PC-3 (cell line): ENCODE measurements at regions not wholly inside any gene's neighbourhood (a gene's known extent, or its start where the extent isn't known, plus 50 kb on each side); places are given as distances from the start of the nearest gene placed in this dataset.

Experiments
- ATAC-seq: fragments of 200-7000 bp; cut with Tn5 transposase; 2 replicates; pipeline ENCODE4 v1.9.1; 2020; ENCODE audit warnings: mild to moderate bottlenecking, moderate library complexity
- BruUV-seq: library from RNA; stranded (reverse); fragments of 400-500 nt; replicated peaks from 2 replicates; lab custom pipeline; 2021; lab: Mats Ljungman, UMichigan
- CTCF ChIA-PET: fragments of 300-600 bp; sonication (Branson Sonifier 250); formaldehyde crosslinking; loops from one replicate; lab custom pipeline; 2022; ENCODE audit warnings: antibody characterized with exemption; lab: Charles Lee
- POLR2A ChIA-PET: fragments of 300-600 bp; sonication (Branson Sonifier 250); formaldehyde crosslinking; loops from one replicate; lab custom pipeline; 2022; ENCODE audit warnings: antibody characterized with exemption; ENCODE audit not compliant: unreplicated experiment; lab: Charles Lee
- DNase-seq: peaks from one replicate; pipeline ENCODE4 v3.0.0-alpha.2; 2015
- H2AFZ ChIP-seq: fragments of 300-600 bp; sonication (generic); 2 replicates; pipeline ENCODE4 v1.6.0; 2016; ENCODE audit warnings: antibody characterized with exemption, low read length
- H3F3A ChIP-seq: fragments of 300-600 bp; sonication (generic); one replicate; pipeline ENCODE4 v1.6.0; 2017; ENCODE audit warnings: antibody characterized with exemption, low read length, control low read depth, mild to moderate bottlenecking; ENCODE audit not compliant: unreplicated experiment
- H3K27ac ChIP-seq: fragments of 300-600 bp; sonication (generic); 2 replicates; pipeline ENCODE4 v1.5.1; 2016; ENCODE audit warnings: mild to moderate bottlenecking, low read length
- H3K27me3 ChIP-seq: fragments of 300-600 bp; sonication (generic); 2 replicates; pipeline ENCODE4 v1.6.1; 2016; ENCODE audit warnings: low read length, mixed read lengths
- H3K36me3 ChIP-seq: fragments of 300-600 bp; sonication (generic); 2 replicates; pipeline ENCODE4 v1.6.1; 2016; ENCODE audit warnings: low read depth, mixed run types, low read length, mixed read lengths
- H3K4me1 ChIP-seq: fragments of 300-600 bp; sonication (generic); 2 replicates; pipeline ENCODE4 v1.5.1; 2016; ENCODE audit warnings: low read length; ENCODE audit not compliant: insufficient read depth
- H3K4me2 ChIP-seq: fragments of 300-600 bp; sonication (generic); 2 replicates; pipeline ENCODE4 v1.6.0; 2016; ENCODE audit warnings: low read length
- H3K4me3 ChIP-seq: fragments of 300-600 bp; sonication (generic); 2 replicates; pipeline ENCODE4 v1.5.1; 2016; ENCODE audit warnings: mild to moderate bottlenecking, low read length, mixed read lengths
- H3K79me2 ChIP-seq: fragments of 300-600 bp; sonication (generic); 2 replicates; pipeline ENCODE4 v1.6.1; 2017; ENCODE audit warnings: low read length, mixed read lengths
- H3K9ac ChIP-seq: fragments of 300-600 bp; sonication (generic); 2 replicates; pipeline ENCODE4 v1.6.0; 2016; ENCODE audit warnings: mild to moderate bottlenecking, low read length
- H3K9me2 ChIP-seq: fragments of 300-600 bp; sonication (generic); replicated peaks from 2 replicates; pipeline ENCODE4 v1.6.1; 2016; ENCODE audit warnings: mixed run types, low read length, mixed read lengths
- H3K9me3 ChIP-seq: fragments of 300-600 bp; sonication (generic); 2 replicates; pipeline ENCODE4 v1.6.1; 2016; ENCODE audit warnings: low read length, mixed read lengths
- H4K20me1 ChIP-seq: fragments of 300-600 bp; sonication (generic); 2 replicates; pipeline ENCODE4 v1.6.1; 2016; ENCODE audit warnings: low read length, mixed read lengths
- EZH2 ChIP-seq: fragments of 300-600 bp; sonication (generic); IDR thresholded peaks from one replicate; pipeline ENCODE4 v1.6.1; 2017; ENCODE audit warnings: antibody characterized with exemption, mild to moderate bottlenecking, low read length; ENCODE audit not compliant: unreplicated experiment
- EZH2phosphoT487 ChIP-seq: fragments of 300-600 bp; sonication (generic); IDR thresholded peaks from 2 replicates; pipeline ENCODE4 v1.6.1; 2018; ENCODE audit warnings: mild to moderate bottlenecking, antibody characterized with exemption, low read length, borderline replicate concordance
- intact Hi-C: fragments of 100-400 bp; cut with micrococcal nuclease; formaldehyde crosslinking; loops from 2 replicates; pipeline ENCODE4 v1.9.0; 2023
- TF ChIP-seq, protein P1 (sequence below): fragments of 300-600 bp; sonication (generic); conservative IDR thresholded peaks from 2 replicates; pipeline ENCODE4 v1.5.1; 2017; ENCODE audit warnings: antibody characterized with exemption, low read depth, mild to moderate bottlenecking, low read length

DNA sequence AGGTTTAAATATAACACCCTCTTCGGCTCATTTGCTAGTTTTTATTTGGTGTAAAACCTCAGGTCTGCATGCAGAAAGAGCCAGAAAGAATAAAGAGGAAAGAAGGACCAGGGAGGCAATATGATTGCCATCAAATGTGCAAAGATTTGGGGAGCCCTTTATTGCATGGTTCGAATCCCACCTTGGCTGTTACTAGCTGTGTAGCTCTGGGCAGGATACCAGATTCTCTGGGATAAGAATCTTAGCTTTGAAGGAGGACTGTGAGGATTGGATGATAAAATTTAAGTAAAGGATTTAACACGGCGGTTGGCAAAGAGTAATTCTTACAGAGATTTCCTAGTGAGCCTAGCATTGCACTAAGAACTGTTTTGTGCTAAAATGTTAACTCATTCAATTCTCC lies 510.2 kb upstream of the LCORL start:
- Histone ChIP-seq H3K79me2 (no peaks in the 10 kb centered on the region), H3K9me3 (no peaks in the 10 kb centered on the region), H3K4me3 (no peak overlapping the region), H3K9me2 (no peaks in the 10 kb centered on the region), H3K27me3 (peaks cover 6% of the 10 kb centered on the region; the same call in 1 of the 2 replicates), H2AFZ (no peak overlapping the region), H3K36me3 (no peaks in the 10 kb centered on the region), H4K20me1 (no peaks in the 10 kb centered on the region), H3K4me1 (no peaks in the 10 kb centered on the region), H3K27ac (no peak overlapping the region), H3K9ac (no peak overlapping the region), H3F3A (no peaks in the 10 kb centered on the region), H3K4me2 (no peak overlapping the region)
- POLR2A ChIA-PET: no interaction called here
- TF ChIP-seq EZH2phosphoT487 (no peak), EZH2 (no peak)
- TF ChIP-seq, protein P1, sequence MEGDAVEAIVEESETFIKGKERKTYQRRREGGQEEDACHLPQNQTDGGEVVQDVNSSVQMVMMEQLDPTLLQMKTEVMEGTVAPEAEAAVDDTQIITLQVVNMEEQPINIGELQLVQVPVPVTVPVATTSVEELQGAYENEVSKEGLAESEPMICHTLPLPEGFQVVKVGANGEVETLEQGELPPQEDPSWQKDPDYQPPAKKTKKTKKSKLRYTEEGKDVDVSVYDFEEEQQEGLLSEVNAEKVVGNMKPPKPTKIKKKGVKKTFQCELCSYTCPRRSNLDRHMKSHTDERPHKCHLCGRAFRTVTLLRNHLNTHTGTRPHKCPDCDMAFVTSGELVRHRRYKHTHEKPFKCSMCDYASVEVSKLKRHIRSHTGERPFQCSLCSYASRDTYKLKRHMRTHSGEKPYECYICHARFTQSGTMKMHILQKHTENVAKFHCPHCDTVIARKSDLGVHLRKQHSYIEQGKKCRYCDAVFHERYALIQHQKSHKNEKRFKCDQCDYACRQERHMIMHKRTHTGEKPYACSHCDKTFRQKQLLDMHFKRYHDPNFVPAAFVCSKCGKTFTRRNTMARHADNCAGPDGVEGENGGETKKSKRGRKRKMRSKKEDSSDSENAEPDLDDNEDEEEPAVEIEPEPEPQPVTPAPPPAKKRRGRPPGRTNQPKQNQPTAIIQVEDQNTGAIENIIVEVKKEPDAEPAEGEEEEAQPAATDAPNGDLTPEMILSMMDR: no peak
- no peak for ATAC-seq
- no TSS peak for BruUV-seq
- intact Hi-C loops: no loop called here
- CTCF ChIA-PET: no interaction called here
- DNase-seq: no peak

DNA sequence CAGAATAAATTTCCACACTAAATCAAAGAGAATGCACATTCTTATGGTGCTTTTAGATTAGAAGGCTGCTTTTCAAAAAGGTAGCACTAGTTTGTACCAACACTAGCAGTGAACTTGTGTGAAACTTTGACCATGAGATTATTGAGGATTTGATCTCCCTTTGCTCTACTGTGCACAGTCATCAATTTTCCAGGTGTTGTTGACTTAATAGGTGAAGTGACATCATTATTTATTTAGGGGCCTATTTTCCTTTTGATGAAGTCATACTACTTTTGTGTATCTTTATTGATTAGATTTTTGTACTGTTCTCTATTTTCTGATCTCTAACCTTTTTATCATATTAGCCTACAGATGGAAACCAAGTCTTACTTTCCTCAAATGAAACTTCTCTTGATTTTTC lies 507.9 kb upstream of the LCORL start:
- Histone ChIP-seq H4K20me1 (no peaks in the 10 kb centered on the region), H3K27me3 (peaks cover 6% of the 10 kb centered on the region; the same call in 1 of the 2 replicates), H3K4me3 (no peak overlapping the region), H3K27ac (no peak overlapping the region), H3F3A (no peaks in the 10 kb centered on the region), H3K9me3 (no peaks in the 10 kb centered on the region), H2AFZ (no peak overlapping the region), H3K79me2 (no peaks in the 10 kb centered on the region), H3K4me2 (no peak overlapping the region), H3K9me2 (no peaks in the 10 kb centered on the region), H3K9ac (no peak overlapping the region), H3K4me1 (no peaks in the 10 kb centered on the region), H3K36me3 (no peaks in the 10 kb centered on the region)
- ChIA-PET POLR2A (no interaction called here), CTCF (no interaction called here)
- TF ChIP-seq EZH2phosphoT487 (no peak), EZH2 (no peak)
- TF ChIP-seq, protein P1: no peak
- no peak for DNase-seq
- ATAC-seq: no peak
- intact Hi-C loops: no loop called here
- no TSS peak for BruUV-seq

DNA sequence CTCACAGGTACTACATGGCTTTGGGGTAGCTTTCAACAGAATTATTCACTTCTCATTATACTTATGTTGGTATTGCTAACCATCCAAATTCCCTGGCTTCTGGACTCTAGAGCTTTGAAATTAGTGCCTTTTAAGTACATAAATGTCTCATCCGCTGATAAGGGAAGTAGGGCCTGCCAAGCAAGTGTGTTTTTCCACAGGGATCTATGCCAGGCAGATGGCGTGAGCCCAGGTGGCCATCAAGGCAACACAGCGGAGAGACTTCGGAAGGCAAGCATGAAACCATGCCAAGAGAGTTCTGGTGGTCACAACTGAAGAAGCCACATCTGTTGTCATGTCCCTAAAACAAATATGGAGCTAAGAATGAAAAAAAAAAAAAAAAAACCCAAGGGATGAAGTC lies 503.1 kb upstream of the LCORL start:
- POLR2A ChIA-PET: no interaction called here
- H3K27me3 ChIP-seq: no peaks in the 10 kb centered on the region
- CTCF ChIA-PET: no interaction called here
- H2AFZ ChIP-seq: no peak overlapping the region
- no peaks in the 10 kb centered on the region for H3K79me2 ChIP-seq
- DNase-seq: no peak
- intact Hi-C loops: no loop called here
- no peak overlapping the region for H3K9ac ChIP-seq
- no peaks in the 10 kb centered on the region for H3K9me3 ChIP-seq
- H3K4me1 ChIP-seq: no peaks in the 10 kb centered on the region
- H3K27ac ChIP-seq: no peak overlapping the region
- ATAC-seq: no peak
- no peaks in the 10 kb centered on the region for H4K20me1 ChIP-seq
- no peaks in the 10 kb centered on the region for H3K36me3 ChIP-seq
- no peak overlapping the region for H3K4me2 ChIP-seq
- H3F3A ChIP-seq: no peaks in the 10 kb centered on the region
- no peak overlapping the region for H3K4me3 ChIP-seq
- BruUV-seq: no TSS peak
- H3K9me2 ChIP-seq: no peaks in the 10 kb centered on the region
- TF ChIP-seq EZH2 (no peak), EZH2phosphoT487 (no peak)
- TF ChIP-seq, protein P1: no peak
